ENCODE measurements at regions not wholly inside any gene's neighbourhood (a gene's known extent, or its start where the extent isn't known, plus 50 kb on each side); places are given as distances from the start of the nearest gene placed in this dataset.
A peak's percentile ranks its signal among the peaks of the same experiment; 100 is the strongest.

- Histone ChIP-seq H3K27me3 (ENCODE audit: insufficient read depth, low read length) (no peaks in the 10 kb centered on the region), H3F3A (ENCODE audit: insufficient read depth, low read length) (no peaks in the 10 kb centered on the region), H3K4me2 (ENCODE audit: low read length) (no peak overlapping the region), H4K20me1 (ENCODE audit: insufficient read depth, low read length) (no peaks in the 10 kb centered on the region), H3K9me3 (ENCODE audit: low read length) (no peaks in the 10 kb centered on the region), H3K79me2 (ENCODE audit: insufficient read depth, low read length) (no peaks in the 10 kb centered on the region), H3K9ac (ENCODE audit: low read length) (no peak overlapping the region), H3K4me1 (ENCODE audit: insufficient read depth, low read length, severe bottlenecking) (no peaks in the 10 kb centered on the region), H3K9me2 (ENCODE audit: low read depth, low read length) (no peaks in the 10 kb centered on the region), H2AFZ (ENCODE audit: low read length) (no peak overlapping the region), H3K4me3 (ENCODE audit: low read depth, low read length, poor library complexity, severe bottlenecking) (no peak overlapping the region), H3K36me3 (ENCODE audit: insufficient read depth, low read length) (no peaks in the 10 kb centered on the region), H3K27ac (ENCODE audit: low read depth, low read length, poor library complexity, severe bottlenecking) (no peak overlapping the region)
- no peak for TF ChIP-seq EZH2 (IDR thresholded peaks at IDR 0.05; ENCODE audit: borderline replicate concordance, low read length)
- TF ChIP-seq CTCF (IDR thresholded peaks at IDR 0.05; ENCODE audit: low read length) = peak; percentile 29; the same call in 1 of the 2 replicates
These were observed 700.7 kb downstream of the PCDH18 start for GRCh38 chr4:136831553-136831952.

GRCh38 chr4:136829280-136829679 is 703.0 kb downstream of the PCDH18 start:
- Histone ChIP-seq H3K9me3 (ENCODE audit: low read length) (no peaks in the 10 kb centered on the region), H3K4me1 (ENCODE audit: insufficient read depth, low read length, severe bottlenecking) (no peaks in the 10 kb centered on the region), H3K36me3 (ENCODE audit: insufficient read depth, low read length) (no peaks in the 10 kb centered on the region), H3K27ac (ENCODE audit: low read depth, low read length, poor library complexity, severe bottlenecking) (no peak overlapping the region), H3K9ac (ENCODE audit: low read length) (no peak overlapping the region), H3K27me3 (ENCODE audit: insufficient read depth, low read length) (no peaks in the 10 kb centered on the region), H3K4me3 (ENCODE audit: low read depth, low read length, poor library complexity, severe bottlenecking) (no peak overlapping the region), H4K20me1 (ENCODE audit: insufficient read depth, low read length) (no peaks in the 10 kb centered on the region), H3K4me2 (ENCODE audit: low read length) (no peak overlapping the region), H3F3A (ENCODE audit: insufficient read depth, low read length) (no peaks in the 10 kb centered on the region), H3K79me2 (ENCODE audit: insufficient read depth, low read length) (no peaks in the 10 kb centered on the region), H2AFZ (ENCODE audit: low read length) (no peak overlapping the region), H3K9me2 (ENCODE audit: low read depth, low read length) (no peaks in the 10 kb centered on the region)
- TF ChIP-seq CTCF (IDR thresholded peaks at IDR 0.05; ENCODE audit: low read length) (no peak), EZH2 (IDR thresholded peaks at IDR 0.05; ENCODE audit: borderline replicate concordance, low read length) (no peak)

- H3K27me3 ChIP-seq (ENCODE audit: insufficient read depth, low read length) = no peaks in the 10 kb centered on the region
These were observed 709.3 kb downstream of the PCDH18 start for GRCh38 chr4:136823020-136823419.

More at GRCh38 chr4:136823020-136823419, 709.3 kb downstream of the PCDH18 start:
- Histone ChIP-seq H3K4me3 (ENCODE audit: low read depth, low read length, poor library complexity, severe bottlenecking) (no peak overlapping the region), H3F3A (ENCODE audit: insufficient read depth, low read length) (no peaks in the 10 kb centered on the region), H3K36me3 (ENCODE audit: insufficient read depth, low read length) (no peaks in the 10 kb centered on the region), H3K9ac (ENCODE audit: low read length) (no peak overlapping the region), H3K4me2 (ENCODE audit: low read length) (no peak overlapping the region), H3K4me1 (ENCODE audit: insufficient read depth, low read length, severe bottlenecking) (no peaks in the 10 kb centered on the region), H3K9me3 (ENCODE audit: low read length) (no peaks in the 10 kb centered on the region), H4K20me1 (ENCODE audit: insufficient read depth, low read length) (no peaks in the 10 kb centered on the region), H3K9me2 (ENCODE audit: low read depth, low read length) (no peaks in the 10 kb centered on the region), H2AFZ (ENCODE audit: low read length) (no peak overlapping the region), H3K79me2 (ENCODE audit: insufficient read depth, low read length) (no peaks in the 10 kb centered on the region), H3K27ac (ENCODE audit: low read depth, low read length, poor library complexity, severe bottlenecking) (no peak overlapping the region)
- TF ChIP-seq CTCF (IDR thresholded peaks at IDR 0.05; ENCODE audit: low read length) (no peak), EZH2 (IDR thresholded peaks at IDR 0.05; ENCODE audit: borderline replicate concordance, low read length) (no peak)

All from OCI-LY1 (cell line).